CD14-positive monocyte (primary cell): ENCODE measurements at regions not wholly inside any gene's neighbourhood (a gene's known extent, or its start where the extent isn't known, plus 50 kb on each side); places are given as distances from the start of the nearest gene placed in this dataset.

ENCODE experiments used
- DNase-seq, 3 donors: peaks; one replicate each; pipeline ENCODE4 v3.0.0-alpha.2; 2011 to 2022
- H2AFZ ChIP-seq: 2 replicates; pipeline ENCODE4 v1.6.0; 2012; ENCODE audit warnings: mild to moderate bottlenecking, low read depth, low read length, inconsistent platforms; ENCODE audit not compliant: insufficient read depth, poor library complexity, severe bottlenecking
- H3K27ac ChIP-seq, 2 donors: 1 replicate in 1 of 2; 2 replicates in 1 of 2; pipeline ENCODE4 v1.5.1; 2012 to 2013; ENCODE audit warnings: low read length in 2 of 2, control low read depth in 1 of 2, inconsistent platforms in 1 of 2, low read depth in 1 of 2, mild to moderate bottlenecking in 1 of 2
- H3K27me3 ChIP-seq, 2 donors: one replicate each; pipeline versions ENCODE4 v1.6.0 to v1.6.1; 2011 to 2013; ENCODE audit warnings: low read length in 2 of 2; ENCODE audit not compliant: control insufficient read depth in 2 of 2, insufficient read depth in 2 of 2
- H3K36me3 ChIP-seq, 2 donors: replicated peaks in 1 of 2; 1 replicate in 1 of 2; 2 replicates in 1 of 2; pipeline versions ENCODE4 v1.5.1 to v1.6.1; 2012 to 2013; ENCODE audit warnings: low read length in 2 of 2, control low read depth in 1 of 2, inconsistent platforms in 1 of 2, mild to moderate bottlenecking in 1 of 2; ENCODE audit not compliant: insufficient read depth in 2 of 2, control insufficient read depth in 1 of 2
- H3K4me1 ChIP-seq, 2 donors: 1 replicate in 1 of 2; 2 replicates in 1 of 2; pipeline versions ENCODE4 v1.5.1 to v1.6.1; 2012 to 2013; ENCODE audit warnings: low read length in 2 of 2, control low read depth in 1 of 2, inconsistent platforms in 1 of 2, mild to moderate bottlenecking in 1 of 2, moderate library complexity in 1 of 2; ENCODE audit not compliant: insufficient read depth in 2 of 2, control insufficient read depth in 1 of 2
- H3K4me2 ChIP-seq: replicated peaks from 2 replicates; pipeline ENCODE3; 2012; ENCODE audit warnings: low read length, moderate library complexity, mild to moderate bottlenecking; ENCODE audit not compliant: poor library complexity, severe bottlenecking; ENCODE audit errors: extremely low read depth
- H3K4me3 ChIP-seq, 3 experiments: fragments of 200-600 bp in 1 of 3; sonication (generic) in 1 of 3; replicated peaks in 1 of 3; 1 replicate in 2 of 3; 2 replicates in 1 of 3; pipeline ENCODE4 v1.5.1; 2011 to 2013; ENCODE audit warnings: low read length in 3 of 3, mild to moderate bottlenecking in 3 of 3, control low read depth in 2 of 3, low read depth in 2 of 3, inconsistent platforms in 1 of 3, moderate library complexity in 1 of 3
- H3K79me2 ChIP-seq: 2 replicates; pipeline ENCODE4 v1.6.0; 2012; ENCODE audit warnings: mild to moderate bottlenecking, control low read depth, inconsistent platforms, low read length, moderate library complexity; ENCODE audit not compliant: insufficient read depth
- H3K9ac ChIP-seq: 2 replicates; pipeline ENCODE4 v1.6.0; 2017; ENCODE audit warnings: low read length, mild to moderate bottlenecking; ENCODE audit not compliant: insufficient read depth, poor library complexity, severe bottlenecking
- H3K9me3 ChIP-seq, 2 donors: replicated peaks in 1 of 2; 1 replicate in 1 of 2; 2 replicates in 1 of 2; pipeline versions ENCODE4 v1.5.1 to v1.6.1; 2012 to 2013; ENCODE audit warnings: low read length in 2 of 2, control low read depth in 1 of 2; ENCODE audit not compliant: control insufficient read depth in 1 of 2, insufficient read depth in 1 of 2
- H4K20me1 ChIP-seq: 2 replicates; pipeline ENCODE4 v1.6.0; 2012; ENCODE audit warnings: mild to moderate bottlenecking, low read length, control low read depth, moderate library complexity; ENCODE audit not compliant: insufficient read depth
- H3K27ac Mint-ChIP-seq, 7 donors: one replicate each; pipeline ENCODE4 v1.8.0; 2020; ENCODE audit warnings: mild to moderate bottlenecking in 7 of 7, mixed read lengths in 7 of 7, moderate library complexity in 6 of 7, inconsistent platforms in 2 of 7
- H3K27me3 Mint-ChIP-seq, 3 donors: one replicate each; pipeline ENCODE4 v1.8.0; 2021 to 2022; ENCODE audit warnings: low read depth in 3 of 3, mild to moderate bottlenecking in 3 of 3, mixed read lengths in 3 of 3, moderate library complexity in 3 of 3, inconsistent platforms in 1 of 3
- H3K36me3 Mint-ChIP-seq, 2 donors: one replicate each; pipeline ENCODE4 v1.8.0; 2020; ENCODE audit warnings: mixed read lengths in 2 of 2, inconsistent platforms in 1 of 2, mild to moderate bottlenecking in 1 of 2
- H3K4me1 Mint-ChIP-seq: one replicate; pipeline ENCODE4 v1.8.0; 2020; ENCODE audit warnings: mild to moderate bottlenecking, mixed read lengths
- H3K4me3 Mint-ChIP-seq, 2 donors: one replicate each; pipeline ENCODE4 v1.8.0; 2020; ENCODE audit warnings: mild to moderate bottlenecking in 2 of 2, mixed read lengths in 2 of 2, moderate library complexity in 1 of 2
- H3K9me3 Mint-ChIP-seq, 7 donors: one replicate each; pipeline ENCODE4 v1.8.0; 2020 to 2022; ENCODE audit warnings: mixed read lengths in 7 of 7, mild to moderate bottlenecking in 6 of 7, moderate library complexity in 6 of 7, inconsistent platforms in 2 of 7
- WGBS: methylation state at CpG from one replicate; pipeline ENCODE4 v1.1.5; 2013; ENCODE audit warnings: missing lambda C conversion rate; ENCODE audit not compliant: insufficient coverage; 5-methylcytosine and 5-hydroxymethylcytosine counted together
- intact Hi-C, 2 donors: fragments of 100-400 bp; cut with micrococcal nuclease; formaldehyde crosslinking; loops; one replicate each; pipeline versions ENCODE4 v1.15.0 to v1.15.1; 2023
- TF ChIP-seq, protein P1 (sequence below): fragments of 200-600 bp; IDR thresholded peaks from one replicate; pipeline ENCODE4 v1.8.0; 2022; ENCODE audit warnings: antibody characterized with exemption, mild to moderate bottlenecking

DNA sequence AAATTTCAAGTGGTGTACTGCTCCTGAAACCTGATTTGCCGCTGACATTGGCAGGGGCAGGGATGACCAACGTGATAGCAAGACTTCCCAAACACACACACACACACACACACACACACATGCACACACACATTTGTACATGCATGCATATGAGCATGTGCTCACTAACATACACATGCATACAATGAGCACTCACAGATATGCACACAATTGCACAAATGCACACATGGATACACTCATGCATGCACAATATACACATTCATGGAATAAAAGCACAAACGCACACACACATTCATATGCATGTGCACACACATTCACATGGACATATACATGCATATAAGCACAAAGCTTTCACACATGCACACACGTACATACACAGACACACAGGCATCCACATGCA is 181.2 kb upstream of the ZNF618 start:
- WGBS: 73% methylated on average over 4 of the region's 4 CpGs
- H3K27ac Mint-ChIP-seq: no peak overlapping the region

DNA sequence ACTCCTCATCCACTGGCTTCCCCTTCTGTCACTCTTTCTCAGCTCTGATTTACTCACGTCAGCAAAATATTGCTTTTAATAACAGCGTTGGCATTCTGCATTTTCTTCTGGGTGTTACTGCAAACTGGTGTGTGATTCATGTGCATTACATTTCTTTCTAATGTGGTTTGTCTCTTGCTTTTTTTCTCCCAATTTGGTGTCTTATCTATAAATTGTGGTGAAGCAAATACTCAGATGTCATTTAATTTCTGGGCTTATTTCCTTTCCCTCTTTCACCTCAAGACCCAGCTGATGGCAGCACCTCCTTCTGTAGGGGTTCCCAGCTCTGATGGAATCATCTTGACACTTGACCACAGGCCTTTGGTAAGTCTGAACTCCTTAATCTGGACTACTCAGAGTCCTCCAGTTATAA is 180.7 kb upstream of the ZNF618 start:
- Mint-ChIP-seq H3K27ac (no peak overlapping the region), H3K9me3 (peaks cover 4 to 25% (median 8%) of the 10 kb centered on the region in 7 donors), H3K4me3 (no peak overlapping the region), H3K4me1 (no peaks in the 10 kb centered on the region), H3K36me3 (no peaks in the 10 kb centered on the region), H3K27me3 (peaks cover 3 to 11% (median 11%) of the 10 kb centered on the region in 3 donors)
- DNase-seq: no peak
- WGBS: 100% methylated on average over 1 of the region's 2 CpGs
- Histone ChIP-seq H3K9ac (no peak overlapping the region), H4K20me1 (no peaks in the 10 kb centered on the region), H3K27ac (no peak overlapping the region), H3K4me2 (no peak overlapping the region), H3K4me3 (no peak overlapping the region), H3K9me3 (peaks cover 0 to 8% of the 10 kb centered on the region in 2 donors), H3K79me2 (no peaks in the 10 kb centered on the region), H3K36me3 (no peaks in the 10 kb centered on the region), H2AFZ (no peak overlapping the region), H3K4me1 (no peaks in the 10 kb centered on the region), H3K27me3 (peaks cover 0 to 2% of the 10 kb centered on the region in 2 donors)
- intact Hi-C loops: no loop called here
- TF ChIP-seq, protein P1, sequence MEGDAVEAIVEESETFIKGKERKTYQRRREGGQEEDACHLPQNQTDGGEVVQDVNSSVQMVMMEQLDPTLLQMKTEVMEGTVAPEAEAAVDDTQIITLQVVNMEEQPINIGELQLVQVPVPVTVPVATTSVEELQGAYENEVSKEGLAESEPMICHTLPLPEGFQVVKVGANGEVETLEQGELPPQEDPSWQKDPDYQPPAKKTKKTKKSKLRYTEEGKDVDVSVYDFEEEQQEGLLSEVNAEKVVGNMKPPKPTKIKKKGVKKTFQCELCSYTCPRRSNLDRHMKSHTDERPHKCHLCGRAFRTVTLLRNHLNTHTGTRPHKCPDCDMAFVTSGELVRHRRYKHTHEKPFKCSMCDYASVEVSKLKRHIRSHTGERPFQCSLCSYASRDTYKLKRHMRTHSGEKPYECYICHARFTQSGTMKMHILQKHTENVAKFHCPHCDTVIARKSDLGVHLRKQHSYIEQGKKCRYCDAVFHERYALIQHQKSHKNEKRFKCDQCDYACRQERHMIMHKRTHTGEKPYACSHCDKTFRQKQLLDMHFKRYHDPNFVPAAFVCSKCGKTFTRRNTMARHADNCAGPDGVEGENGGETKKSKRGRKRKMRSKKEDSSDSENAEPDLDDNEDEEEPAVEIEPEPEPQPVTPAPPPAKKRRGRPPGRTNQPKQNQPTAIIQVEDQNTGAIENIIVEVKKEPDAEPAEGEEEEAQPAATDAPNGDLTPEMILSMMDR: no peak

More for the DNA sequence above, 181.2 kb upstream of the ZNF618 start:
- peaks cover 0 to 2% of the 10 kb centered on the region in 2 donors for H3K27me3 ChIP-seq
- no peaks in the 10 kb centered on the region for H3K79me2 ChIP-seq
- H3K27me3 Mint-ChIP-seq: peaks cover 3 to 13% (median 11%) of the 10 kb centered on the region in 3 donors
- no peaks in the 10 kb centered on the region for H3K4me1 Mint-ChIP-seq
- no peak overlapping the region for H3K9ac ChIP-seq
- H3K9me3 ChIP-seq: peaks cover 0 to 5% of the 10 kb centered on the region in 2 donors
- H3K9me3 Mint-ChIP-seq: peaks cover 4 to 25% (median 8%) of the 10 kb centered on the region in 7 donors
- TF ChIP-seq, protein P1: no peak
- H3K27ac ChIP-seq: no peak overlapping the region
- no peak overlapping the region for H3K4me3 Mint-ChIP-seq
- no peak overlapping the region for H3K4me3 ChIP-seq
- H3K36me3 ChIP-seq: no peaks in the 10 kb centered on the region
- no peaks in the 10 kb centered on the region for H3K4me1 ChIP-seq
- H2AFZ ChIP-seq: no peak overlapping the region
- H4K20me1 ChIP-seq: no peaks in the 10 kb centered on the region
- H3K36me3 Mint-ChIP-seq: no peaks in the 10 kb centered on the region
- intact Hi-C loops: no loop called here
- H3K4me2 ChIP-seq: no peak overlapping the region
- no peak for DNase-seq
